ENCODE measurements at regions not wholly inside any gene's neighbourhood (a gene's known extent, or its start where the extent isn't known, plus 50 kb on each side); places are given as distances from the start of the nearest gene placed in this dataset.
A peak's percentile ranks its signal among the peaks of the same experiment; 100 is the strongest.

GRCh38 chr9:94159069-94159939, 75.0 kb downstream of the PTPDC1 start:
- DNase-seq, result no peak

- no peak for DNase-seq
These were observed 76.6 kb downstream of the PTPDC1 start for GRCh38 chr9:94160594-94161501.

- no peak for DNase-seq
These were observed 77.4 kb downstream of the PTPDC1 start for GRCh38 chr9:94161673-94162072.

DNA sequence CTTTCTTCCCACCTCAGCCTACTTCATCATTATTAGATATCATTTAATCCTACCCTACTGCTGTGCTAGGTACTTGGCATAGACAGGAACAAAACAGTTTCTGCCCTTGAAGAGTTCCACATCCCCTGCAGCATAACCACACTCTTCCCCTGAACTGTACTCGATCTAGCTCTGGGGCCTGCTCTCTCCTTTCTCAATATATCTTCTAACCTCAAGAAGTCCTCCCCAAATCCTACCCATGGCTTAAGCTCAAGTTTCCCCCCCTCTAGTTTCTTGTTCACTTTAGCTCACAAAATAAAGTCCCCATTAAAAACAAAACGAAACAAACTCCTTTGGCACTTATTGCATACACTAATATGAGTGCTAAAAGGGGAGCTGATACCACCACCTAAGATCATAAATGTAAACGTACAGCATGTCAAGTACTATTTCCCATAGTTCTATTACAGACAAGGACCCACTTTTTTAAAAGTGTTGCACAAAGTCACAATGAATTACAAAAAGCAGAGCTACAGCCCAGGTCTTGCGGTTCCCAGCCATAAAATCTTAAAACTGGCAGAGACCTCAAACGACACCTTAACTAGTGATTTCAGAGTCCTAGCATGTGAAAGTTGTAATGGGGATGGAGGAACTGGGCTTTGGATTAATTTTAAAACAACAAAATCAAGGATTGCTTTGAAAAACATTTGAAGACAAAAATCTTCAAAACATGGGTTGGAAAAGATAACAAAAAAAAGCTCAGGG, 80.7 kb downstream of the PTPDC1 start:
- no peak for DNase-seq

- peak; percentile 97 for DNase-seq
These were observed 81.5 kb downstream of the PTPDC1 start for GRCh38 chr9:94165592-94166235.

GRCh38 chr9:94166236-94166975, 82.1 kb downstream of the PTPDC1 start:
- peak; percentile 99 for DNase-seq

DNA sequence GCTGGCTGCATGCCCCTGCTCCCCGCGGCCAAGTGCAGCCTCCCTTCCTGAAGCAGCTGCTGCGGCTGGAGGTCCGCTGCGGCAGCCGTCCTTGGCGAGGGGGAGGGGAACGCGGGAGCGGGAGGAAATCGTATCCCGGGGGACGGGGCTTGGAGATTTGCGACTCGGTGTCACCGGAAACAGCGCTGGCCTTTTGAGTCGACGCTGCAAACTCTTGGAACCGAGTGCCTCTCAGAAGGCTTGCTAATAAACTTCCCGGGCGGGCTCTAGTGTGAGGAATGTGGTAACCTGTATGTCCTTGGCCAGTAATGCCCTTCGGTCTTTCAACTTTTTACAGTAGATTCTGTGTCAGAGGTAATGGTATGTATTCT, 82.7 kb downstream of the PTPDC1 start:
- DNase-seq, result no peak

GRCh38 chr9:94167376-94167890, 83.2 kb downstream of the PTPDC1 start:
- no peak for DNase-seq

GRCh38 chr9:94168203-94169000, 84.1 kb downstream of the PTPDC1 start:
- no peak for DNase-seq

DNA sequence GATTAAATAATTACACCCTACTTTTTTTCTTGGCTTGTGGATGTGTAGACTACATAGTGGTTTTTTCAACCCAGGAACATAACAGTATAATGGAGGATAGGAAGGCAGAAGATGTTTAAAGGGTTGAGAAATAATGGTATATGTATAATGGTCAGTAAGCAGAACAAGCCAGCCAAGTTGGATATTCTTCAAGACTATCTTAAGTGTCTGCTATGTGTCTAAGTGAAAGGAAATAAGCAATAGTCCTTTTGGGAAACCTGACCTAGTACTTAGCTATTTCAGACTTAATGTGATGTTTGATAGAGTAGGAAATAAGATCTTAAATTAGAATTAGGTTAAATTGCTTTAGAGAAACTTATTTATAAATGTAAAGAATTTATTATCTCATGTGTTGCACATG, 85.7 kb downstream of the PTPDC1 start:
- DNase-seq, result no peak

GRCh38 chr9:94173632-94174031, 85.5 kb upstream of the ZNF169 start:
- no peak for DNase-seq

DNA sequence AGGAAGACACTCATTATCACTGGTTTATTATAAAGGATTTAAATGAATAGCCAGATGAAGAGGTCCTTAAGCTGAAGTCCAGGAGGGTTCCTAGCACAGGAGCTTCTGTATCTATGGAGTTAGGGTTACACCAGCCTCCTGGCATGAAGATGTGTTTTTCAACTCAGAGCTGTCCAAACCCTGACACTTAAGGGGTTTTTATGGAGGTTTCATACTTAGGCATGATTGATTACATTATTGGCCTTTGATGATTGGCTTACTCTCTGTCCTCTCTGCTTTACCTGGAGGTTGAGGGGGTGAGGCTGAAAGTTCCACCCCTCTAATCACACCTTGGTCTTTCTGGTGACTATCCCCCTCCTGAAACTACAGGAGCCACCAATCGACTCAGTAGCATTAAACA, 84.9 kb upstream of the ZNF169 start:
- no peak for DNase-seq

GRCh38 chr9:94175669-94176068, 83.4 kb upstream of the ZNF169 start:
- DNase-seq, result no peak

GRCh38 chr9:94176608-94177007, 82.5 kb upstream of the ZNF169 start:
- DNase-seq, result no peak

DNA sequence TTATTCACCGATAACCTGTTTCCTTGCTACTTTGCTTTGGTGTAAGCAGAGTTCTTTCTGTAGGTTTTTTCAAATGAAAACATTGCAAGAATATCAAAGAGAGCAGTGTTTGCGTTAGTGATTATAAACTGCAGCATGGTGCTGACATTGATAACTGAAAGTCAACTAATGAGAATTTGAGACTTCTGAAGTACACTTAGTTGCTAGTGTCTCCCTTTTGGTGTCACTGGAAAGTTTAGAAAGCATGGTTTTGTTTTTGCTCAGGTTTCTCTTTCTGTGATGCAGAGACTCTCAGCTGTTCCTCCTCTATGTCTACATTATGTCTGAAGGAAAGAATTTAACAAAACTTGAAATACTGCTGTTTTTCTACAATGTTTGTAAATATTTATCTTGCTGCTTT, 80.2 kb upstream of the ZNF169 start:
- DNase-seq, result no peak

- no peak for DNase-seq
These were observed 77.5 kb upstream of the ZNF169 start for GRCh38 chr9:94181408-94182181.

- no peak for DNase-seq
These were observed 76.6 kb upstream of the ZNF169 start for GRCh38 chr9:94182532-94182931.

DNA sequence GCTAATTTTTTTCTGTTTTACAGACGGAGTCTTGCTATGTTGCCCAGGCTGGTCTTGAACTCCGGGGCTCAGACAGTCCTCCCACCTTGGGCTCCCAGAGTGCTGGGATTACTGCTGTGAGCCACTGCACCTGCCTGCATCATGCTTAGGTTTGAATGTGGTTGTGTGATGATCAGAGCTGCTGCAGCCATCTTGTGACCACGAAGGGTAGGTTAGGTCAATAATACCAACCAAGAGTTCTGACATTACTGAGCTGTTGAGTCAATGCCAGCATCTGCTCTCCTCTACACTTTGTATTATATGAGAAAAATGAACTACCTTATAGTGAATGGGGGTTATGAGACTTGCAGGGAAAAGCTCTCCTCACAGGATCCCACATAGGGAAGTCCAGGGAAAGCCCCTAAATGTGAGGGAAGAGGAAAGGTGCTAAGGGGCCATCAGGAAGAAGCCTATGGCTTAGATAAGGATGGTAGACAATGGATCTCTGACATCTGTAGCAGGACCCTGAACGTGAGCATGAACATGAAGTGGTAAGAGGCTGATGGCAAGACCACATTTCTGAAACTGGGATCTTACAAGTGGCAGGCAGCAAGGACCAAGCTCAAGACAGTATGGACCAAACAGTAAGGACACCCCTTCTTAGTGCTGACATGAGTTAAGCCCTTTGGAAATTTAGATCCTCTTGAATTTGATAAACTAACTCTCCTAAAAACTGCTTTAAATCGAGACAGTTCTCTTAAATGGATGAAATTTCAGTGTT, 75.7 kb upstream of the ZNF169 start:
- no peak for DNase-seq

DNA sequence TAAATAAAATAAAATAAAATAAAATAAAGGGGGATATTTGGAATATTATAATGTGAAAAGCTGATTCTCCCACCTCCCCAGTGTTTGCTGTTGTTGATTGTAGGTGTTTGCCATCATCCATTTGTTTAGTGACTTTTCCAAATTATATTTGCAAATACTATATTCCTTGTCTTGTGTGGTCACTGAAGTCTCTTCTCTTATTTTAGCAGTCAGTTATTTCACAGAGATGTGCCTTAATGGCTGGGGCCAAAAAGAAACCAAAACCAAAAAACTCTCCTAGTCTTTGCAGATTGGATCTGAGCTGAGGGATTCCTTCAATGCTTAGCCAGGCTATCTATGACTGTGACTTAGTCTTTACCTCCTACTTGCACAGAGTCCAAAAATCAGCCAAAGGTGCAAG, 70.9 kb upstream of the ZNF169 start:
- DNase-seq, result no peak
